CD14-positive monocyte (primary cell): ENCODE measurements at regions not wholly inside any gene's neighbourhood (a gene's known extent, or its start where the extent isn't known, plus 50 kb on each side); places are given as distances from the start of the nearest gene placed in this dataset.
"Not testable (repeated sequence)": the region's sequence is repeated elsewhere in the genome, so short reads cannot be mapped to it uniquely, and the experiment has no call there.

Experiments
- DNase-seq, 3 donors: peaks; one replicate each; pipeline ENCODE4 v3.0.0-alpha.2; 2011 to 2022
- H2AFZ ChIP-seq: 2 replicates; pipeline ENCODE4 v1.6.0; 2012; ENCODE audit warnings: mild to moderate bottlenecking, low read depth, low read length, inconsistent platforms; ENCODE audit not compliant: insufficient read depth, poor library complexity, severe bottlenecking
- H3K27ac ChIP-seq, 2 donors: 1 replicate in 1 of 2; 2 replicates in 1 of 2; pipeline ENCODE4 v1.5.1; 2012 to 2013; ENCODE audit warnings: low read length in 2 of 2, control low read depth in 1 of 2, inconsistent platforms in 1 of 2, low read depth in 1 of 2, mild to moderate bottlenecking in 1 of 2
- H3K27me3 ChIP-seq, 2 donors: one replicate each; pipeline versions ENCODE4 v1.6.0 to v1.6.1; 2011 to 2013; ENCODE audit warnings: low read length in 2 of 2; ENCODE audit not compliant: control insufficient read depth in 2 of 2, insufficient read depth in 2 of 2
- H3K36me3 ChIP-seq, 2 donors: replicated peaks in 1 of 2; 1 replicate in 1 of 2; 2 replicates in 1 of 2; pipeline versions ENCODE4 v1.5.1 to v1.6.1; 2012 to 2013; ENCODE audit warnings: low read length in 2 of 2, control low read depth in 1 of 2, inconsistent platforms in 1 of 2, mild to moderate bottlenecking in 1 of 2; ENCODE audit not compliant: insufficient read depth in 2 of 2, control insufficient read depth in 1 of 2
- H3K4me1 ChIP-seq, 2 donors: 1 replicate in 1 of 2; 2 replicates in 1 of 2; pipeline versions ENCODE4 v1.5.1 to v1.6.1; 2012 to 2013; ENCODE audit warnings: low read length in 2 of 2, control low read depth in 1 of 2, inconsistent platforms in 1 of 2, mild to moderate bottlenecking in 1 of 2, moderate library complexity in 1 of 2; ENCODE audit not compliant: insufficient read depth in 2 of 2, control insufficient read depth in 1 of 2
- H3K4me2 ChIP-seq: replicated peaks from 2 replicates; pipeline ENCODE3; 2012; ENCODE audit warnings: low read length, moderate library complexity, mild to moderate bottlenecking; ENCODE audit not compliant: poor library complexity, severe bottlenecking; ENCODE audit errors: extremely low read depth
- H3K4me3 ChIP-seq, 3 experiments: fragments of 200-600 bp in 1 of 3; sonication (generic) in 1 of 3; replicated peaks in 1 of 3; 1 replicate in 2 of 3; 2 replicates in 1 of 3; pipeline ENCODE4 v1.5.1; 2011 to 2013; ENCODE audit warnings: low read length in 3 of 3, mild to moderate bottlenecking in 3 of 3, control low read depth in 2 of 3, low read depth in 2 of 3, inconsistent platforms in 1 of 3, moderate library complexity in 1 of 3
- H3K79me2 ChIP-seq: 2 replicates; pipeline ENCODE4 v1.6.0; 2012; ENCODE audit warnings: mild to moderate bottlenecking, control low read depth, inconsistent platforms, low read length, moderate library complexity; ENCODE audit not compliant: insufficient read depth
- H3K9ac ChIP-seq: 2 replicates; pipeline ENCODE4 v1.6.0; 2017; ENCODE audit warnings: low read length, mild to moderate bottlenecking; ENCODE audit not compliant: insufficient read depth, poor library complexity, severe bottlenecking
- H3K9me3 ChIP-seq, 2 donors: replicated peaks in 1 of 2; 1 replicate in 1 of 2; 2 replicates in 1 of 2; pipeline versions ENCODE4 v1.5.1 to v1.6.1; 2012 to 2013; ENCODE audit warnings: low read length in 2 of 2, control low read depth in 1 of 2; ENCODE audit not compliant: control insufficient read depth in 1 of 2, insufficient read depth in 1 of 2
- H4K20me1 ChIP-seq: 2 replicates; pipeline ENCODE4 v1.6.0; 2012; ENCODE audit warnings: mild to moderate bottlenecking, low read length, control low read depth, moderate library complexity; ENCODE audit not compliant: insufficient read depth
- H3K27ac Mint-ChIP-seq, 7 donors: one replicate each; pipeline ENCODE4 v1.8.0; 2020; ENCODE audit warnings: mild to moderate bottlenecking in 7 of 7, mixed read lengths in 7 of 7, moderate library complexity in 6 of 7, inconsistent platforms in 2 of 7
- H3K27me3 Mint-ChIP-seq, 3 donors: one replicate each; pipeline ENCODE4 v1.8.0; 2021 to 2022; ENCODE audit warnings: low read depth in 3 of 3, mild to moderate bottlenecking in 3 of 3, mixed read lengths in 3 of 3, moderate library complexity in 3 of 3, inconsistent platforms in 1 of 3
- H3K36me3 Mint-ChIP-seq, 2 donors: one replicate each; pipeline ENCODE4 v1.8.0; 2020; ENCODE audit warnings: mixed read lengths in 2 of 2, inconsistent platforms in 1 of 2, mild to moderate bottlenecking in 1 of 2
- H3K4me1 Mint-ChIP-seq: one replicate; pipeline ENCODE4 v1.8.0; 2020; ENCODE audit warnings: mild to moderate bottlenecking, mixed read lengths
- H3K4me3 Mint-ChIP-seq, 2 donors: one replicate each; pipeline ENCODE4 v1.8.0; 2020; ENCODE audit warnings: mild to moderate bottlenecking in 2 of 2, mixed read lengths in 2 of 2, moderate library complexity in 1 of 2
- H3K9me3 Mint-ChIP-seq, 7 donors: one replicate each; pipeline ENCODE4 v1.8.0; 2020 to 2022; ENCODE audit warnings: mixed read lengths in 7 of 7, mild to moderate bottlenecking in 6 of 7, moderate library complexity in 6 of 7, inconsistent platforms in 2 of 7
- WGBS: methylation state at CpG from one replicate; pipeline ENCODE4 v1.1.5; 2013; ENCODE audit warnings: missing lambda C conversion rate; ENCODE audit not compliant: insufficient coverage; 5-methylcytosine and 5-hydroxymethylcytosine counted together
- intact Hi-C, 2 donors: fragments of 100-400 bp; cut with micrococcal nuclease; formaldehyde crosslinking; loops; one replicate each; pipeline versions ENCODE4 v1.15.0 to v1.15.1; 2023

DNA sequence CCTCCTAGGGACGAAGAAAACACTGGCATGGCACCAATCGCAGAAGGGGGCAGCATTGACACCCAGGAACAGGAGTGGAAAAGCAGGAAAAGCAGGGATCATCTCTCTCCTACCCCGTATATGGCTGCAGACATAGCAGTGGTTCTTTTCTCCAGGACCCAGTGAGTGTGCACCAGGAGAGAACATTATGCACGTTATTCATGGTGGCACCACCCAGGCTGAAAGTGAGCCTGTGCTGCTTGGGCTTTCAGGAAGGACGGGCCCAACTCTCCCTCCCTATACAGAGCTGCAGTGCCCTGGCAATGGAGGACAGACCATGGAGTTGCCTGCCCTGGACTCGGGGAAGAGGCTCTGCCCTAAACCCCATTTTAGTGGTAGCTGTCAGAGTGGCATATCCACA, 69.0 kb upstream of the FCGR1A start:
- H3K4me3 ChIP-seq, H3K36me3 ChIP-seq, H3K79me2 ChIP-seq, DNase-seq, H3K9me3 ChIP-seq, H3K4me2 ChIP-seq, H4K20me1 ChIP-seq, H3K27me3 Mint-ChIP-seq, H3K9me3 Mint-ChIP-seq, intact Hi-C loops, H3K4me1 Mint-ChIP-seq, H3K27me3 ChIP-seq, H3K27ac Mint-ChIP-seq, H3K9ac ChIP-seq, H3K4me3 Mint-ChIP-seq, H3K36me3 Mint-ChIP-seq, H3K4me1 ChIP-seq, H2AFZ ChIP-seq, H3K27ac ChIP-seq: not testable (repeated sequence)
- WGBS: no CpG with 5 or more reads among the region's 6 CpGs

- H3K9me3 ChIP-seq, H3K4me3 Mint-ChIP-seq, H3K27me3 Mint-ChIP-seq, H3K27ac Mint-ChIP-seq, H3K9me3 Mint-ChIP-seq, H3K36me3 Mint-ChIP-seq, H3K27ac ChIP-seq, H3K4me3 ChIP-seq, H3K4me1 Mint-ChIP-seq, H3K27me3 ChIP-seq, H2AFZ ChIP-seq, H3K79me2 ChIP-seq, intact Hi-C loops, H4K20me1 ChIP-seq, H3K4me2 ChIP-seq, H3K4me1 ChIP-seq, DNase-seq, H3K36me3 ChIP-seq, H3K9ac ChIP-seq: not testable (repeated sequence)
- no CpG with 5 or more reads among the region's 4 CpGs for WGBS
These were observed 68.5 kb upstream of the FCGR1A start for GRCh38 chr1:149713952-149714351.

GRCh38 chr1:149724618-149725302, 57.7 kb upstream of the FCGR1A start:
- H4K20me1 ChIP-seq, H3K27ac Mint-ChIP-seq, H3K4me3 Mint-ChIP-seq, H3K27ac ChIP-seq, H3K27me3 Mint-ChIP-seq, H3K4me1 Mint-ChIP-seq, H3K9me3 Mint-ChIP-seq, H3K36me3 Mint-ChIP-seq, H3K4me1 ChIP-seq, DNase-seq, H3K4me3 ChIP-seq, H3K9ac ChIP-seq, H3K9me3 ChIP-seq, H3K27me3 ChIP-seq, H3K36me3 ChIP-seq, H3K4me2 ChIP-seq, intact Hi-C loops, H2AFZ ChIP-seq, H3K79me2 ChIP-seq: not testable (repeated sequence)
- no CpG with 5 or more reads among the region's 3 CpGs for WGBS

GRCh38 chr1:149726688-149727087, 55.8 kb upstream of the FCGR1A start:
- H3K27me3 Mint-ChIP-seq, H2AFZ ChIP-seq, H3K36me3 Mint-ChIP-seq, H3K9me3 ChIP-seq, H3K27ac Mint-ChIP-seq, H3K36me3 ChIP-seq, DNase-seq, H3K4me1 Mint-ChIP-seq, H3K27ac ChIP-seq, H3K4me1 ChIP-seq, H3K79me2 ChIP-seq, H3K4me3 Mint-ChIP-seq, H3K9me3 Mint-ChIP-seq, H3K4me3 ChIP-seq, H3K9ac ChIP-seq, H3K27me3 ChIP-seq, H3K4me2 ChIP-seq, intact Hi-C loops, H4K20me1 ChIP-seq: not testable (repeated sequence)
- WGBS: no CpG with 5 or more reads among the region's 4 CpGs
